ENCODE measurements at regions not wholly inside any gene's neighbourhood (a gene's known extent, or its start where the extent isn't known, plus 50 kb on each side); places are given as distances from the start of the nearest gene placed in this dataset.

DNA sequence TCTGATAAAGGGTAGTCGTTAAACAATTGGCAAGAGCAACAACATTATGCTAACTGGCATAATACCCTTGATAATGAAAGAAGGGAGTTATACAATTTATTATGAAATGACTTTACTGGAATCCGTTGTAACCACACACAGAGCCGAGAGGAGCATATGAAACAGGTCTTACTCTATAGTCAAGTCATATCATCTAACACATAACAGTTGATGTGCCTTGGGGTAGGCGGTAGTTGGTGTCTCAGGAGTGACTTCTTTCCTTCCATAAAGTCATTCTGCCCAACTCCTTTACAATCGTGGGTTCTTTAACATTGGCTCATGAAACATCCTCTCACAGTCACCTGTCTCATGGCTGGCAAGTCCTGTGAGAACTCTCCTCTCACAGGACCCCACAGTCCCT, 225.2 kb downstream of the LTN1 start:
- TF ChIP-seq, protein P1, sequence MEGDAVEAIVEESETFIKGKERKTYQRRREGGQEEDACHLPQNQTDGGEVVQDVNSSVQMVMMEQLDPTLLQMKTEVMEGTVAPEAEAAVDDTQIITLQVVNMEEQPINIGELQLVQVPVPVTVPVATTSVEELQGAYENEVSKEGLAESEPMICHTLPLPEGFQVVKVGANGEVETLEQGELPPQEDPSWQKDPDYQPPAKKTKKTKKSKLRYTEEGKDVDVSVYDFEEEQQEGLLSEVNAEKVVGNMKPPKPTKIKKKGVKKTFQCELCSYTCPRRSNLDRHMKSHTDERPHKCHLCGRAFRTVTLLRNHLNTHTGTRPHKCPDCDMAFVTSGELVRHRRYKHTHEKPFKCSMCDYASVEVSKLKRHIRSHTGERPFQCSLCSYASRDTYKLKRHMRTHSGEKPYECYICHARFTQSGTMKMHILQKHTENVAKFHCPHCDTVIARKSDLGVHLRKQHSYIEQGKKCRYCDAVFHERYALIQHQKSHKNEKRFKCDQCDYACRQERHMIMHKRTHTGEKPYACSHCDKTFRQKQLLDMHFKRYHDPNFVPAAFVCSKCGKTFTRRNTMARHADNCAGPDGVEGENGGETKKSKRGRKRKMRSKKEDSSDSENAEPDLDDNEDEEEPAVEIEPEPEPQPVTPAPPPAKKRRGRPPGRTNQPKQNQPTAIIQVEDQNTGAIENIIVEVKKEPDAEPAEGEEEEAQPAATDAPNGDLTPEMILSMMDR (IDR thresholded peaks at IDR 0.05; ENCODE audit: borderline replicate concordance, extremely low read depth, low read length, poor library complexity, severe bottlenecking) = no peak
- TF ChIP-seq EZH2 (IDR thresholded peaks at IDR 0.05; ENCODE audit: borderline replicate concordance, low read depth, low read length, severe bottlenecking) = no peak
